Body of pancreas (tissue), 4 donors: ENCODE measurements at regions not wholly inside any gene's neighbourhood (a gene's known extent, or its start where the extent isn't known, plus 50 kb on each side); places are given as distances from the start of the nearest gene placed in this dataset.

ENCODE experiments used
- ATAC-seq: fragments of 150-250 bp; one replicate; pipeline ENCODE4 v1.9.1; 2016
- DNase-seq, 4 donors: peaks; one replicate each; pipeline ENCODE4 v3.0.0-alpha.2; 2019
- H3K27ac ChIP-seq, 4 donors: fragments of 200-600 bp; sonication (generic); 1 replicate in 3 of 4; 2 replicates in 1 of 4; pipeline versions ENCODE4 v1.5.1 to v1.6.1; 2016 to 2019; ENCODE audit warnings: mild to moderate bottlenecking in 1 of 4, mixed read lengths in 1 of 4, moderate library complexity in 1 of 4
- H3K27me3 ChIP-seq, 2 donors: fragments of 200-600 bp; sonication (generic); one replicate each; pipeline ENCODE4 v1.6.0; 2016; ENCODE audit warnings: mild to moderate bottlenecking in 1 of 2
- H3K36me3 ChIP-seq, 2 donors: fragments of 200-600 bp; sonication (generic); replicated peaks in 1 of 2; 2 replicates each; pipeline ENCODE4 v1.5.1; 2016; ENCODE audit warnings: low read depth in 2 of 2; ENCODE audit not compliant: insufficient read depth in 1 of 2
- H3K4me1 ChIP-seq: fragments of 200-600 bp; sonication (generic); one replicate; pipeline ENCODE4 v1.6.0; 2016
- H3K4me3 ChIP-seq, 2 donors: fragments of 200-600 bp; sonication (generic); 1 replicate in 1 of 2; 2 replicates in 1 of 2; pipeline ENCODE4 v1.5.1; 2016 to 2019
- H3K9me3 ChIP-seq, 3 donors: fragments of 200-600 bp; sonication (generic); 1 replicate in 2 of 3; 2 replicates in 1 of 3; pipeline ENCODE4 v1.5.1; 2016
- POLR2A ChIP-seq, 3 donors: fragments of 450-650 bp; IDR thresholded peaks; one replicate each; pipeline ENCODE4 v1.6.1; 2016; ENCODE audit warnings: antibody characterized with exemption in 3 of 3, mild to moderate bottlenecking in 2 of 3
- WGBS, 2 donors: methylation state at CpG; one replicate each; pipeline ENCODE4 v1.1.5; 2017; 5-methylcytosine and 5-hydroxymethylcytosine counted together
- intact Hi-C: fragments of 100-400 bp; cut with DNase I; formaldehyde crosslinking; loops from one replicate; pipeline ENCODE4 v1.15.1; 2023
- TF ChIP-seq, protein P1 (sequence below), 7 experiments: fragments of 450-650 bp in 4 of 7; fragments of 200-600 bp in 3 of 7; sonication (generic) in 3 of 7; IDR thresholded peaks; one replicate each; pipeline ENCODE4 v1.5.1; 2016 to 2019; ENCODE audit warnings: antibody characterized with exemption in 7 of 7

GRCh38 chr1:219514728-219515127 lies 98.2 kb downstream of the ZC3H11B start:
- Histone ChIP-seq H3K4me3 (no peak overlapping the region), H3K4me1 (no peaks in the 10 kb centered on the region), H3K9me3 (no peaks in the 10 kb centered on the region), H3K27ac (no peak overlapping the region), H3K36me3 (no peaks in the 10 kb centered on the region), H3K27me3 (no peaks in the 10 kb centered on the region)
- intact Hi-C loops = no loop called here
- 59 to 63% methylated on average over 3 of the region's 3 CpGs for WGBS, 2 donors
- TF ChIP-seq POLR2A (IDR thresholded peaks at IDR 0.05) = no peak
- TF ChIP-seq, protein P1, sequence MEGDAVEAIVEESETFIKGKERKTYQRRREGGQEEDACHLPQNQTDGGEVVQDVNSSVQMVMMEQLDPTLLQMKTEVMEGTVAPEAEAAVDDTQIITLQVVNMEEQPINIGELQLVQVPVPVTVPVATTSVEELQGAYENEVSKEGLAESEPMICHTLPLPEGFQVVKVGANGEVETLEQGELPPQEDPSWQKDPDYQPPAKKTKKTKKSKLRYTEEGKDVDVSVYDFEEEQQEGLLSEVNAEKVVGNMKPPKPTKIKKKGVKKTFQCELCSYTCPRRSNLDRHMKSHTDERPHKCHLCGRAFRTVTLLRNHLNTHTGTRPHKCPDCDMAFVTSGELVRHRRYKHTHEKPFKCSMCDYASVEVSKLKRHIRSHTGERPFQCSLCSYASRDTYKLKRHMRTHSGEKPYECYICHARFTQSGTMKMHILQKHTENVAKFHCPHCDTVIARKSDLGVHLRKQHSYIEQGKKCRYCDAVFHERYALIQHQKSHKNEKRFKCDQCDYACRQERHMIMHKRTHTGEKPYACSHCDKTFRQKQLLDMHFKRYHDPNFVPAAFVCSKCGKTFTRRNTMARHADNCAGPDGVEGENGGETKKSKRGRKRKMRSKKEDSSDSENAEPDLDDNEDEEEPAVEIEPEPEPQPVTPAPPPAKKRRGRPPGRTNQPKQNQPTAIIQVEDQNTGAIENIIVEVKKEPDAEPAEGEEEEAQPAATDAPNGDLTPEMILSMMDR (IDR thresholded peaks at IDR 0.05) = no peak
- peak; percentile 14 to 69 (median 26) for DNase-seq
- ATAC-seq = peak; percentile 79

- Histone ChIP-seq H3K27me3 (no peaks in the 10 kb centered on the region), H3K9me3 (no peaks in the 10 kb centered on the region), H3K4me1 (no peaks in the 10 kb centered on the region), H3K27ac (no peak overlapping the region), H3K36me3 (no peaks in the 10 kb centered on the region), H3K4me3 (no peak overlapping the region)
- DNase-seq = no peak
- TF ChIP-seq, protein P1 (IDR thresholded peaks at IDR 0.05) = no peak
- TF ChIP-seq POLR2A (IDR thresholded peaks at IDR 0.05) = no peak
- ATAC-seq = no peak
- intact Hi-C loops = no loop called here
- 44 to 47% methylated on average over 2 of the region's 2 CpGs for WGBS, 2 donors
Measured at GRCh38 chr1:219507437-219507836, 105.5 kb downstream of the ZC3H11B start.

DNA sequence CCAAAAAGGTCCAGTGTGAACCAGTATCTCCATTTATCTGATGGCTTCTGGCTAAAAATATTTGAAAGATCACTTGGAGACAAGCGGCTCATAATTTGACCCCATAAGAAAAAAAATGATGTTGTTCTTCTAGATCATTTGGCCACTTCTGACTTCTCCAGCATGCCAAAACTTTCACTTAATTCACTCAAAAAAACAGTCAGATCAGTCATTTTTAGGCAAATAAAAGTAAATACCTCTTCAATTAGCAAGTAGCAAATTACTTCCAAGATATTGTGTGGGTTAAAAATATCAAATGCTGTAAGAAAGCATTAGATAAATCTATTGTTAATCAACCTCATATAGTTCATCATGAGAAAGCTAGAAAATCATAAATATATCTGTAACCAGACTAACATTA lies 106.0 kb downstream of the ZC3H11B start:
- WGBS, 2 donors = 88 to 90% methylated on average over 1 of the region's 1 CpG
- ATAC-seq = no peak
- Histone ChIP-seq H3K27ac (no peak overlapping the region), H3K4me1 (no peaks in the 10 kb centered on the region), H3K4me3 (no peak overlapping the region), H3K9me3 (no peaks in the 10 kb centered on the region), H3K27me3 (no peaks in the 10 kb centered on the region), H3K36me3 (no peaks in the 10 kb centered on the region)
- no peak for DNase-seq
- intact Hi-C loops = no loop called here
- TF ChIP-seq, protein P1 (IDR thresholded peaks at IDR 0.05) = no peak
- TF ChIP-seq POLR2A (IDR thresholded peaks at IDR 0.05) = no peak

DNA sequence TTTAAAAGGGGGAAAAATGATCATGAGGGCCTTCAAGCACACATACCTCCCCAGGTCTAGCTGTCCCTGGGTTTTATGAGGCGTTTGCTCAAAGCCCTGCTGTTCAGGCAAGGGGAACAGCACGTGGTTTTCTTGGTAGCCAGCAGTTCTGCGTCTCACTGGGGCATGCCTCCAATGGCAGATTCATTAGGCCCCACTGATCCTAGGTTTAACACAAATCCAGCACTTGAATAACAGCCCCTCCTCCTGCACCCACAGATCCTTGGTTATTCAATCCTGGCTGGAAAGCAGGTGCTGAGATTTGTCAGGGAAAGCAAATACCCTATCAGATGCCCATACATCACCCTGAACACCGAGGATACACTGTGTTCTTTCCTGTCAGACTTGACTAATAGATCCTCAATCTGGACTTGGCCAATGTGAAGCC lies 106.4 kb downstream of the ZC3H11B start:
- TF ChIP-seq POLR2A (IDR thresholded peaks at IDR 0.05) = no peak
- TF ChIP-seq, protein P1 (IDR thresholded peaks at IDR 0.05) = no peak
- 28 to 51% methylated on average over 3 to 4 of the region's 4 CpGs for WGBS, 2 donors
- Histone ChIP-seq H3K27ac (no peak overlapping the region), H3K4me1 (no peaks in the 10 kb centered on the region), H3K27me3 (no peaks in the 10 kb centered on the region), H3K4me3 (no peak overlapping the region), H3K36me3 (no peaks in the 10 kb centered on the region), H3K9me3 (no peaks in the 10 kb centered on the region)
- DNase-seq (peak in 1 of 4 donors; percentile 5), ATAC-seq (no peak)
- intact Hi-C loops = no loop called here

DNA sequence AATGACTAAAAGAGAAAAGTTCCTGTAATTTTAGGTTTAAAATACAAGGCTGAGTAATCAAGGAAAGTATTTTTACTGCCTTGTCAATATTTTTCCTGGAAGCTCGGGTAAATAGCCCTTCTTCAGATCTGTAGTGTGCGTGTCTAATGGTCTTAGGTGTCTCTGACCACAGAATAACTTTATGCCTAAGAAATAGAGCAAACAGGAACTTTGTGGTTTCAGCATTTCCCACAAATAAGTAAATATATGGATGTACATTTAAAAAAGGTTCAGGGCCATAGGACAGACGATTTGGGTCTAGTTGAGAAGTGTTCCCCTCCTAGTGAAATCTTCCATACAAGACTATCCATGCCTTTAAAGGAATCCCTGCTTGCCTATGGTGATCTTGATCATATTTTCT lies 107.0 kb downstream of the ZC3H11B start:
- no peaks in the 10 kb centered on the region for H3K4me1 ChIP-seq
- TF ChIP-seq, protein P1 (IDR thresholded peaks at IDR 0.05) = no peak
- TF ChIP-seq POLR2A (IDR thresholded peaks at IDR 0.05) = no peak
- H3K36me3 ChIP-seq = no peaks in the 10 kb centered on the region
- no peak for DNase-seq
- intact Hi-C loops = no loop called here
- H3K4me3 ChIP-seq = no peak overlapping the region
- ATAC-seq = no peak
- no peaks in the 10 kb centered on the region for H3K27me3 ChIP-seq
- H3K27ac ChIP-seq = no peak overlapping the region
- 50 to 64% methylated on average over 3 of the region's 3 CpGs for WGBS, 2 donors
- no peaks in the 10 kb centered on the region for H3K9me3 ChIP-seq
